ENCODE measurements at regions not wholly inside any gene's neighbourhood (a gene's known extent, or its start where the extent isn't known, plus 50 kb on each side); places are given as distances from the start of the nearest gene placed in this dataset.

DNA sequence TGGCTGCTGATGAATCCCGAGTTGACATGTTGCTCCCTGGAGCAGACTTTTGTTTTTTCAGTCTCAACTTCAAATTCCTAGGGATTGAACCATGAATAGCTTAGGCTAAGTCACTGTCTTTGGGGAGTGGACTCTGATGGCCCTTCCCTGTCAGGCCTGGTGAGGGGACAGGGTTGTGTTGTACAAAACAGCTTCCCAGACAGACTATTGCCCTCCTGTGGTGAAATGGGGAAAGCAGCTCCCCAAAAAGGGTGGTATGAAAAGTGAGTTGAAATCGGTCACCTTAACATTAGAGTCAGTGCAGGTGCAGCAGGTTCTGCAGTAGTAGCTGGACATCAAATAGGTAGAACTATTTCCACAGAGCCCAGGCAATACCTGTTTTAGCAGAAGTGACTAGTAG is 775.6 kb downstream of the ROBO2 start:
- Histone ChIP-seq H3K27ac (ENCODE audit: control insufficient read depth, insufficient read depth, low read length) (no peak overlapping the region), H3K27me3 (ENCODE audit: control insufficient read depth, extremely low read depth, insufficient read depth, low read length) (no peaks in the 10 kb centered on the region), H3K9me1 (ENCODE audit: control insufficient read depth, extremely low read depth, insufficient read depth, low read length) (no peaks in the 10 kb centered on the region), H3K4me3 (ENCODE audit: control insufficient read depth in 2 of 3, extremely low read depth in 1 of 3, insufficient read depth in 2 of 3, low read depth in 1 of 3, low read length in 3 of 3) (no peak overlapping the region), H3K4me1 (ENCODE audit: control insufficient read depth, extremely low read depth, insufficient read depth, low read length) (no peaks in the 10 kb centered on the region), H3K9ac (ENCODE audit: control insufficient read depth, extremely low read depth, insufficient read depth, low read length) (no peak overlapping the region), H3K36me3 (ENCODE audit: control insufficient read depth in 2 of 2, extremely low read depth in 1 of 2, insufficient read depth in 2 of 2, low read length in 2 of 2) (no peaks in the 10 kb centered on the region), H4K20me1 (ENCODE audit: control insufficient read depth, extremely low read depth, insufficient read depth, low read length) (no peaks in the 10 kb centered on the region), H3K9me3 (ENCODE audit: control insufficient read depth, low read depth, low read length) (no peaks in the 10 kb centered on the region), H2AFZ (ENCODE audit: control insufficient read depth, low read length) (no peak overlapping the region), H3K79me2 (ENCODE audit: control insufficient read depth, insufficient read depth, low read length) (no peaks in the 10 kb centered on the region), H3K4me2 (ENCODE audit: control insufficient read depth, extremely low read depth, insufficient read depth, low read depth, low read length) (no peak overlapping the region)
- FAIRE-seq (no peak), DNase-seq (ENCODE audit: low read depth, low spot score) (no peak)
- TF ChIP-seq EZH2 (IDR thresholded peaks at IDR 0.05; ENCODE audit: low read length), result no peak
- TF ChIP-seq, protein P1, sequence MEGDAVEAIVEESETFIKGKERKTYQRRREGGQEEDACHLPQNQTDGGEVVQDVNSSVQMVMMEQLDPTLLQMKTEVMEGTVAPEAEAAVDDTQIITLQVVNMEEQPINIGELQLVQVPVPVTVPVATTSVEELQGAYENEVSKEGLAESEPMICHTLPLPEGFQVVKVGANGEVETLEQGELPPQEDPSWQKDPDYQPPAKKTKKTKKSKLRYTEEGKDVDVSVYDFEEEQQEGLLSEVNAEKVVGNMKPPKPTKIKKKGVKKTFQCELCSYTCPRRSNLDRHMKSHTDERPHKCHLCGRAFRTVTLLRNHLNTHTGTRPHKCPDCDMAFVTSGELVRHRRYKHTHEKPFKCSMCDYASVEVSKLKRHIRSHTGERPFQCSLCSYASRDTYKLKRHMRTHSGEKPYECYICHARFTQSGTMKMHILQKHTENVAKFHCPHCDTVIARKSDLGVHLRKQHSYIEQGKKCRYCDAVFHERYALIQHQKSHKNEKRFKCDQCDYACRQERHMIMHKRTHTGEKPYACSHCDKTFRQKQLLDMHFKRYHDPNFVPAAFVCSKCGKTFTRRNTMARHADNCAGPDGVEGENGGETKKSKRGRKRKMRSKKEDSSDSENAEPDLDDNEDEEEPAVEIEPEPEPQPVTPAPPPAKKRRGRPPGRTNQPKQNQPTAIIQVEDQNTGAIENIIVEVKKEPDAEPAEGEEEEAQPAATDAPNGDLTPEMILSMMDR (optimal IDR thresholded peaks at IDR 0.05 in 1 of 3, IDR thresholded peaks at IDR 0.05 in 1 of 3, conservative IDR thresholded peaks at IDR 0.05 in 1 of 3; ENCODE audit: extremely low read depth in 1 of 3, insufficient read depth in 2 of 3, low read length in 3 of 3), result peak; percentile 32 to 59 (median 51)
- dilution Hi-C loops (cut with MboI; ENCODE audit: extremely low pct_ligation_motif_present, low sequenced_read_pairs), result no loop called here

DNA sequence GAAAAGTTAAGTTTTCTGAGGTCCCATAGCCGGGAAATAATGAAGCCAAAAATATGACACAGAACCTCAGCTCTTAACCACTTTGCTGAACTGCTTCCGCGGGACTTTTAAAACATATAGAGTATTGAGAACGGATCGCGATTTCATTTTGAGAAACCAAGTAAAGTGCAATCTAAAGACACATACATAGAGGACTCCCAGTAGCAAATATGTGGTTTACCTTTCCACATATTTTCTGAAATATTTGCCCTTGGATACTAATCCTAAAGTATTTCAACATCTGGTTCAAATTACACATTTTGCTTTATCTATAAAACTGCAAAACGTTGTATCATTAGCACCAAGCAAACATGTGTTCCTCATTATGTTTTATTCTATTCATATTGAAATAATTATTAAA is 776.5 kb downstream of the ROBO2 start:
- H3K27me3 ChIP-seq (ENCODE audit: control insufficient read depth, extremely low read depth, insufficient read depth, low read length), result no peaks in the 10 kb centered on the region
- no peak overlapping the region for H3K27ac ChIP-seq (ENCODE audit: control insufficient read depth, insufficient read depth, low read length)
- dilution Hi-C loops (cut with MboI; ENCODE audit: extremely low pct_ligation_motif_present, low sequenced_read_pairs), result no loop called here
- no peak overlapping the region for H3K4me2 ChIP-seq (ENCODE audit: control insufficient read depth, extremely low read depth, insufficient read depth, low read depth, low read length)
- DNase-seq (ENCODE audit: low read depth, low spot score) (no peak), FAIRE-seq (no peak)
- no peak overlapping the region for H3K4me3 ChIP-seq (ENCODE audit: control insufficient read depth in 2 of 3, extremely low read depth in 1 of 3, insufficient read depth in 2 of 3, low read depth in 1 of 3, low read length in 3 of 3)
- H2AFZ ChIP-seq (ENCODE audit: control insufficient read depth, low read length), result no peak overlapping the region
- no peak for TF ChIP-seq EZH2 (IDR thresholded peaks at IDR 0.05; ENCODE audit: low read length)
- TF ChIP-seq, protein P1 (optimal IDR thresholded peaks at IDR 0.05 in 1 of 3, IDR thresholded peaks at IDR 0.05 in 1 of 3, conservative IDR thresholded peaks at IDR 0.05 in 1 of 3; ENCODE audit: extremely low read depth in 1 of 3, insufficient read depth in 2 of 3, low read length in 3 of 3), result no peak
- no peaks in the 10 kb centered on the region for H3K4me1 ChIP-seq (ENCODE audit: control insufficient read depth, extremely low read depth, insufficient read depth, low read length)
- no peaks in the 10 kb centered on the region for H3K79me2 ChIP-seq (ENCODE audit: control insufficient read depth, insufficient read depth, low read length)
- no peaks in the 10 kb centered on the region for H3K9me1 ChIP-seq (ENCODE audit: control insufficient read depth, extremely low read depth, insufficient read depth, low read length)
- H3K9me3 ChIP-seq (ENCODE audit: control insufficient read depth, low read depth, low read length), result no peaks in the 10 kb centered on the region
- H4K20me1 ChIP-seq (ENCODE audit: control insufficient read depth, extremely low read depth, insufficient read depth, low read length), result no peaks in the 10 kb centered on the region
- no peaks in the 10 kb centered on the region for H3K36me3 ChIP-seq (ENCODE audit: control insufficient read depth in 2 of 2, extremely low read depth in 1 of 2, insufficient read depth in 2 of 2, low read length in 2 of 2)
- H3K9ac ChIP-seq (ENCODE audit: control insufficient read depth, extremely low read depth, insufficient read depth, low read length), result no peak overlapping the region

Measured in keratinocyte (primary cell).